HG03442 (cell line): ENCODE measurements at regions not wholly inside any gene's neighbourhood (a gene's known extent, or its start where the extent isn't known, plus 50 kb on each side); places are given as distances from the start of the nearest gene placed in this dataset.
A peak's percentile ranks its signal among the peaks of the same experiment; 100 is the strongest.

Experiments
- ATAC-seq: cut with Tn5 transposase; IDR thresholded peaks from one replicate; pipeline ENCODE4 v1.9.1; 2021; ENCODE audit warnings: mild to moderate bottlenecking, moderate library complexity; ENCODE audit not compliant: unreplicated experiment

GRCh38 chr18:47490882-47491281 is 239.4 kb upstream of the SKOR2 start:
- no peak for ATAC-seq

- ATAC-seq: no peak
Measured at GRCh38 chr18:47485221-47485797, 233.8 kb upstream of the SKOR2 start.

GRCh38 chr18:47484068-47484467 is 232.6 kb upstream of the SKOR2 start:
- no peak for ATAC-seq

GRCh38 chr18:47480166-47480565 is 228.7 kb upstream of the SKOR2 start:
- ATAC-seq: no peak

- ATAC-seq: no peak
Measured at GRCh38 chr18:47471784-47472183, 220.3 kb upstream of the SKOR2 start.

GRCh38 chr18:47470941-47471340 is 219.5 kb upstream of the SKOR2 start:
- no peak for ATAC-seq

- no peak for ATAC-seq
Measured at GRCh38 chr18:47469576-47469975, 218.1 kb upstream of the SKOR2 start.

- ATAC-seq: no peak
Measured at GRCh38 chr18:47461977-47462376, 210.5 kb upstream of the SKOR2 start.

- ATAC-seq: no peak
Measured at GRCh38 chr18:47461406-47461948, 210.0 kb upstream of the SKOR2 start.

- no peak for ATAC-seq
Measured at GRCh38 chr18:47458483-47458882, 207.0 kb upstream of the SKOR2 start.

GRCh38 chr18:47457614-47458013 is 206.2 kb upstream of the SKOR2 start:
- no peak for ATAC-seq

- no peak for ATAC-seq
Measured at GRCh38 chr18:47453038-47453437, 201.6 kb upstream of the SKOR2 start.

GRCh38 chr18:47448956-47449355 is 197.5 kb upstream of the SKOR2 start:
- ATAC-seq: no peak

GRCh38 chr18:47441914-47442313 is 190.5 kb upstream of the SKOR2 start:
- no peak for ATAC-seq

GRCh38 chr18:47438001-47438400 is 186.5 kb upstream of the SKOR2 start:
- no peak for ATAC-seq

GRCh38 chr18:47436871-47437270 is 185.4 kb upstream of the SKOR2 start:
- no peak for ATAC-seq

- ATAC-seq: no peak
Measured at GRCh38 chr18:47434214-47434746, 182.8 kb upstream of the SKOR2 start.

GRCh38 chr18:47427923-47428637 is 176.6 kb upstream of the SKOR2 start:
- ATAC-seq: no peak

GRCh38 chr18:47427072-47427471 is 175.6 kb upstream of the SKOR2 start:
- ATAC-seq: no peak

- no peak for ATAC-seq
Measured at GRCh38 chr18:47425365-47425764, 173.9 kb upstream of the SKOR2 start.

GRCh38 chr18:47422524-47422923 is 171.1 kb upstream of the SKOR2 start:
- ATAC-seq: no peak

GRCh38 chr18:47420130-47420529 is 168.7 kb upstream of the SKOR2 start:
- ATAC-seq: peak; percentile 68
